MG63 (cell line): ENCODE measurements at regions not wholly inside any gene's neighbourhood (a gene's known extent, or its start where the extent isn't known, plus 50 kb on each side); places are given as distances from the start of the nearest gene placed in this dataset.

Experiments used
- DNase-seq: peaks from one replicate; pipeline ENCODE4 v3.0.0-alpha.2; 2020
- H3K27me3 ChIP-seq: fragments of 250-450 bp; sonication (Bioruptor Pico); 2 replicates; pipeline ENCODE4 v1.5.1; 2020; ENCODE audit warnings: mild to moderate bottlenecking, moderate library complexity
- H3K36me3 ChIP-seq: fragments of 250-450 bp; sonication (Bioruptor Pico); 2 replicates; pipeline ENCODE4 v1.5.1; 2020; ENCODE audit warnings: mild to moderate bottlenecking, moderate library complexity
- H3K4me3 ChIP-seq: fragments of 250-450 bp; sonication (Bioruptor Pico); 2 replicates; pipeline ENCODE4 v1.5.1; 2020; ENCODE audit warnings: mild to moderate bottlenecking, moderate library complexity
- H3K9me3 ChIP-seq: fragments of 250-450 bp; sonication (Bioruptor Pico); 2 replicates; pipeline ENCODE4 v1.5.1; 2020; ENCODE audit warnings: mild to moderate bottlenecking, moderate library complexity

DNA sequence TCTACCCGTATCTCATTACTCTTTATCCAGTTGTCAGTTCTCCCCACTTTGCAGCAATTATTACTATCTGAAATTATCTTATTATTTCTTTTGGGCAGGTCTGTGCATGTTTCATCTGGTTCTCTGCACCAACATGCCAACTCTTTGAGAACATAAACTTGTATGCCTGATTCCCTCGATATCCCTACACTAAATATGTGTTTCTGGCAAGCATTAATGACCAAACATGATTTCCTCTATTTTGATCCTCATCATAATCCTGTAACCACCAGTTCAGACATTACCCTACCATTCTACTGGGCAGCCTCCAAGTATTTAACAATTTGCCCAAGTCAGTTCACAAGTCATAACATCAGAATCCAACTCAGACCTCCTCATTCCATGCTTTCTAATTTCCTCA, 426.1 kb downstream of the FOXO1 start:
- Histone ChIP-seq H3K4me3 (no peak overlapping the region), H3K9me3 (no peaks in the 10 kb centered on the region), H3K27me3 (no peaks in the 10 kb centered on the region), H3K36me3 (no peaks in the 10 kb centered on the region)
- DNase-seq, result no peak

DNA sequence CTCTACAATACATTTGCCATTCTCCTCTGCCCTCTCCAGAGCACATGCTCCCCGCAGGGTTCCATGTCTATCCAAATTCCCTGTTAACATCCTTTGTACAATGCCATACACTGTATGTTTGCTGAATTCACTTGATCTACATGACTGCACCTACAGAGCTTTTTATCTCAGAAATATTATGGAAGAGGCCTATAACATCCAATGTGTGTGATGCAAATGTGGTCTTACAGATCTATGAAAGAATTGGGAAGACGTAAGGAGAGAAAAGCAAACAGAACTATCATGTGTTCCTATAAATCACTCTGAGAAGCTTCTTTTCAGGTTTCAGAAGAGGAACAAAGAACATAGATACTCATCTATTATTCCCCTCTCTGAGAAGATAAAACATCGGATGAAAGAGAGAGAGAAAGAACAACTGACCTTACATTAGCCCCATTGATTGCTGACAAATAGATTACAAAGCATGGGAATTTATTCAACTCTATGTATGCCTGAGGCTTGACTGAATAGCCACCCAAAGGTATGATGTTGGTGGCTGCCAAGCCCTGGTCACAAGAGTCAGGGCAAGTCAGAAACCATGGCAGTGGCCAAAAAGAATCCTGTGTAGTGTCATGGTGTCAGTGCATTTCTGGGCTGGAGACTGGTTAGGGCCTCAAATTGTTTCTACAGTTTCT, 425.2 kb downstream of the FOXO1 start:
- no peaks in the 10 kb centered on the region for H3K36me3 ChIP-seq
- no peaks in the 10 kb centered on the region for H3K9me3 ChIP-seq
- DNase-seq, result no peak
- H3K4me3 ChIP-seq, result no peak overlapping the region
- no peaks in the 10 kb centered on the region for H3K27me3 ChIP-seq

DNA sequence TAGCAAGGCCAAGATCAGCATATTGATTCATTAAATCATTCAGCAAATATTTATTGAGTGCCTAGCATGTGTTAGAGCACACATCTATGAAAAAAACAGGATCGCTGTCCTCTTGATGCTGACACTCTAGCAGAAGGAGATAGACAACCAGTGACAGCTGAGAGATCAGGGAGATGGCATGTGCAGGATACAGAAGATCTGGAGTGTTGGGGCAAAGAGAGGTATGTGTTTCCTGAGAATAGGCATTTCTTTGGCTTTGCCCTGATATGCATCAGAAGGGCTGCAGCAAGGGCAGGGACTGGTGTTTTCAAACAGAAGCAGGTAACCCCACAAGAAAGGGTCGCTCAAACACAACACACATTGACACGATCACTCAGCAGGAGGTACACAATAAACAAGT, 423.4 kb downstream of the FOXO1 start:
- Histone ChIP-seq H3K36me3 (no peaks in the 10 kb centered on the region), H3K27me3 (no peaks in the 10 kb centered on the region), H3K9me3 (no peaks in the 10 kb centered on the region), H3K4me3 (no peak overlapping the region)
- no peak for DNase-seq

DNA sequence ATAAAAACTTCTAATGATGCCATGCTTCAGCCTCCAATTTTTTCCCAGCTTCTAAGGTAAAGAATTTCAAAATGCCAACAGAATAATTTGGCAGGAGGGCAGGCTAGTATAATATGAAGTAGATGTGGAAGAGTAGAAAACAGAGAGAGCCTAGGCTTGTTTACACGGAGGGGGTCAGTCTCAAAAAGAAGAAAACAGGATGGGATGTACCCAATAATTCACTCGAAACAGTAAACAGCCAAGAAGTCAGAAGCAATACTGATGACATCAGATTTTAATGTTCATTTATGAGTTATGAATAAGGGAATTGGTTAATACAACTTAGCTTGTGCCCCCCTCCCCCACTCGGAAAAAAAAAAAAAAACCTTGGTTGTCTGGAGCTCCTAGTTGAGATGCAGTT, 422.5 kb downstream of the FOXO1 start:
- no peaks in the 10 kb centered on the region for H3K27me3 ChIP-seq
- DNase-seq, result no peak
- H3K9me3 ChIP-seq, result no peaks in the 10 kb centered on the region; the same call in 1 of the 2 replicates
- H3K4me3 ChIP-seq, result no peak overlapping the region
- no peaks in the 10 kb centered on the region for H3K36me3 ChIP-seq

DNA sequence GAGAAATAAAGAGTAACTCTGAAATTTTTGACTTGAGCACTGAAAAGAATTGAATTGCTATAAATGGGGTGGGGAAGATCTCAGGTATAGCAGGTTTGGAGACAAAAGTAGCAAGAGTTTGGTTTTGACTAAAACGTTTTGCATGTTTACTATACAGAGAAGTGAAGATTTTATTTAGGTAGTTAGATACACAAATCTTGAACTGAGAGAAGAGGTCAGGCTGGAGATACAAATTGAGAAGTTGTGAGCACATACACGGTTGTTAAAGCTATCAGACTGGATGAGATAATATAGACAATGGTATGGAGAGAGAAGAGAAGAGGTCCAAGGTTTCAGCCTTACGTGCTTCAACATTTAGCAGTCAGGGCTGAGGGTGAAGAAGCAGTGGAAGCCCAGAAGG, 420.9 kb downstream of the FOXO1 start:
- Histone ChIP-seq H3K27me3 (no peaks in the 10 kb centered on the region), H3K9me3 (peaks cover 3% of the 10 kb centered on the region; the same call in 1 of the 2 replicates), H3K4me3 (no peak overlapping the region), H3K36me3 (no peaks in the 10 kb centered on the region)
- DNase-seq, result no peak

DNA sequence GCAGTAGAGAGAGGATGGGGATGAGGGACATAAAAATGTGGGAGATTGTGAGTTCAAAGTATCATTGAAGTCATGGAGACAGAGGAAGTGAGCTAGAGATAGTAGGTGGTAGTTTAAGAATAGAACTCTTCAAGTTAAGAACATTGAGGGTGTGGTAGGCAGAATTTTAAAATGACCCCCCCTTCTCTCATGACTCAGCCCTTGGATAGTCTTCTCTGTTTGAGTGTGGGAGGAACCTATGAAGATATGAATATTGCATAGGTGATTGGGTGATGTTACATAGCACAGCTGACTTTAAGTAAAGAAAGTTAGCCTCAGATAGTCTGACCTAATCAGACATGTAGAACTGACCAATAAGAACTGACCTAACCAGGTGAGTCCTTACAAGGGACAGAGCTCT, 418.6 kb downstream of the FOXO1 start:
- Histone ChIP-seq H3K36me3 (no peaks in the 10 kb centered on the region), H3K9me3 (peaks cover 3% of the 10 kb centered on the region; the same call in 1 of the 2 replicates), H3K4me3 (no peak overlapping the region), H3K27me3 (no peaks in the 10 kb centered on the region)
- DNase-seq, result no peak

DNA sequence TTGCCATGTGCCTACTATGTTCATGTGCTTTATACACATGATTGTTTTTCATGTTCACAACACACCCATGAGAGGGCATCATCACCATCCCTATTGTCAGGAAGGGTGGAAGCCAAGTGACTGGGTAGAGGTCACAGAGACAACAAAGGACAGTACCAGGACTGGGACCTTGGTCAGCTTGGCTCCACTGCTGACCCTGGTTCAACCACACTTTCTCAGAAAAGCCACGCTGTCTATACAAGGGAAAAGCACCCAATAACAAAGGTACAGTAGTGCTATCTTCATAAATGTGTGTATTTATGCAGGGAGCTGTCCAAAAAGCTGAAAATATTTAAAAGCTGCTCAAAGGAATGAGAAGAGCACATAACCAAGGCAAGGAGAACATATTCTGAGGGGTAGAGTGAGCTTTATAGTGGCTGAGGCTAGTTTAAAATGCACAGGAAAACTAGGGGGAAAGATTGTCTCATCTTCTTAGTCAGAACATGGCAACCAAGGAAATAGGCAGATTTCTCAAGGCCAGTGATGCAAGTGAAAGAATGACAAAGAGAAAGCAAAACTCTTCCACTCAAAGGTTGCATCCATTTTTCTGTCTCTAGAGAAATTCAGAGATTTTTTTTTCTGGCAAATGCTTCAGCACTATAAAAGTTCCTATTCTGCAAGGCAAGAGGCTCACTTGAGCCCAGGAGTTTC, 415.0 kb downstream of the FOXO1 start:
- Histone ChIP-seq H3K4me3 (no peak overlapping the region), H3K36me3 (no peaks in the 10 kb centered on the region), H3K9me3 (peaks cover 3% of the 10 kb centered on the region; the same call in 1 of the 2 replicates), H3K27me3 (no peaks in the 10 kb centered on the region)
- no peak for DNase-seq

DNA sequence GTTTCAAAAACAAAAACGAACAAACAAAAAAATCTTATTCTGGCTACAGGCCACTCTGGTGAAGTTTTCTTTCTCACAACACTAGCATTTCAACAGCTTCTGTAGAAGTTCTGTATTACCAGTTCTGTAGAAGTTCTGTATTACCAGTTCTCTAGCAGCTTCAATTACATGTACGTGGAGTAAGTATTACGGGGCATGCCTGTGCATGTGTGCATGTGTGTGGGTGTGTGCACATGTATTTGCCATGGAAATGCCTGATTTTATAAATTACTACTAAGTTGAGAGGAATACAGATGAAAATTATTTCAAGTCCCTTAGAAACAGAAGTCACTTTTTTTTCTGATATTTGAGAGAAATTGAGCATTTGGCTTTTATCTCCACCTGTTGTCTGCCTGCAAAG, 414.2 kb downstream of the FOXO1 start:
- H3K4me3 ChIP-seq, result no peak overlapping the region
- no peaks in the 10 kb centered on the region for H3K27me3 ChIP-seq
- no peak for DNase-seq
- H3K36me3 ChIP-seq, result no peaks in the 10 kb centered on the region
- H3K9me3 ChIP-seq, result peaks cover 3% of the 10 kb centered on the region; the same call in 1 of the 2 replicates

DNA sequence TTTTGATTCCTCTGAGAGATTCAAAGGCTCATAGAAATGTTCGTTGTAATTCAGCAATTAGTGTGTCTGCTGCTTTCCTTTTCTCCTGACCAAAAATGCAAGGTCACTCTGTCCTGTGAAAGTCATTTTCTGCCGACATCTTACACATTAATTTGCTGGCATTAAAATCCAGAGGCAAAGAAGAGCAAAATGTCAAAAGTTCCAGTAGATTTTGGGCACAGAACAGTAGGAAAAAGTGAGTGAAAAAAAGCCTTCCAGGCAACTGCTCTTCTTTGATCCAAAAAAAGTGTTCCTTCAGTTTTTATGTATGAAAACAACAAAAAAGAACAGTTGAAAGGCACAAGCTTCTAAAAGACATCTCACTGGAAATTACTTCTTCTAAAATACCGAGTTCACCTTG, 413.8 kb downstream of the FOXO1 start:
- no peak for DNase-seq
- Histone ChIP-seq H3K27me3 (no peaks in the 10 kb centered on the region), H3K9me3 (peaks cover 3% of the 10 kb centered on the region; the same call in 1 of the 2 replicates), H3K4me3 (no peak overlapping the region), H3K36me3 (no peaks in the 10 kb centered on the region)

DNA sequence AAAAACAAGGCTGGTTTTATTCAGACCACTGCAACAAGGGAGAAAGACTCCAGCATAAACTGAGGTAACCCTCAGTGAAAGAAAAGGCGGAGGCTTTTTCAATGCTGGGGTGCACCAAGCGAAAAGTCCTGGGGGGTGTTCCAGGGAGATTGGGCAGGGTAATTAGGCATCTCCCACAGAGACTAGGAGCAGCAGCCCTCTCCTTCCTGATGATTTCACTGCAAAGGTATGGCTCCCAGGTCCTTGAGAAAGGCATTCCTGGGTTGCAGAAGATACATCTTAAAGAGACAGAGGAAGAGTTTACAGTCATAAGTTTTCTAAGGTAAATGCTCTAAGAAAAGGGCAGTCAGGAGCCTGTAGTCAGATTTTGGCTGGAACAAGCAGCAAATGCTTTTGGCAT, 412.0 kb downstream of the FOXO1 start:
- no peaks in the 10 kb centered on the region for H3K27me3 ChIP-seq
- DNase-seq, result no peak
- no peak overlapping the region for H3K4me3 ChIP-seq
- no peaks in the 10 kb centered on the region for H3K9me3 ChIP-seq
- no peaks in the 10 kb centered on the region for H3K36me3 ChIP-seq

DNA sequence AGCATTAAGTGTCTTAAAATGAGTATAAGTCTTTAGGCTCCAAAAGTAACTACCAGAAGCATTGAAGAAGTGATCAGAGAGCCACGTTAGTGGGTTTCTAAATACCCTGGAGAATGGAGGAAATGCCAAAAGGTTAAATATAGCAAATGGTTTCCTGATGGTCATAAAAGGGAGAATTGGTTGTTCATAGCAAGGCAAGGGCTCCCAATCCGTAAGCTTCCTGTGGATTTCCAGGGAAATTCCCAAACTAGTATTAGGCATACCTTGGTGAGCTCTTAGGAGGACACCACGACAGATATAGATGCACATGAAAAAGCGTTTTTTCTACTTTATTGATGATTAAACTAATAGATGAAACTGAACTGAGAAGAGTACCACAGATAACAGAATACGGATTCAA, 410.9 kb downstream of the FOXO1 start:
- no peaks in the 10 kb centered on the region for H3K9me3 ChIP-seq
- no peaks in the 10 kb centered on the region for H3K36me3 ChIP-seq
- H3K27me3 ChIP-seq, result no peaks in the 10 kb centered on the region
- no peak for DNase-seq
- no peak overlapping the region for H3K4me3 ChIP-seq

DNA sequence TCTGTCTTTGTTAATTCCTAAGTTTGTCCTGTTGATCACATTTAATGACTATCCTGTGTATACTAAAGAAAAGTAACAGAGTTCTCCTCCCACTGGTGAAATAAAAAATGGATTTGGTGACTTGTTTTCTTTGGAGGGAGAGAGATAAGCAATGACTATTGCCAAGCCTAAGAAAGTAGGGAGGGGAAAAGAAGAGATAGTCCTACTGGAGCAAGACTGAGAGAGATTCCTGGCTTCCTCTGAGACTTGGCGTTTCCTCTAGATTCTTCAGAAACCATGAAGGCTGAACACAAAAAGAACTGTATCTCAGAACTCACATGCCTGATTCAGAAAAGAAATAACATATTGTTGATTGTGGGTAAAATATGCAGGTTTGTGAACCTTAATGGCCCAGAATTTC, 406.5 kb downstream of the FOXO1 start:
- Histone ChIP-seq H3K27me3 (no peaks in the 10 kb centered on the region), H3K4me3 (no peak overlapping the region), H3K9me3 (no peaks in the 10 kb centered on the region), H3K36me3 (no peaks in the 10 kb centered on the region)
- peak; percentile 22 for DNase-seq

DNA sequence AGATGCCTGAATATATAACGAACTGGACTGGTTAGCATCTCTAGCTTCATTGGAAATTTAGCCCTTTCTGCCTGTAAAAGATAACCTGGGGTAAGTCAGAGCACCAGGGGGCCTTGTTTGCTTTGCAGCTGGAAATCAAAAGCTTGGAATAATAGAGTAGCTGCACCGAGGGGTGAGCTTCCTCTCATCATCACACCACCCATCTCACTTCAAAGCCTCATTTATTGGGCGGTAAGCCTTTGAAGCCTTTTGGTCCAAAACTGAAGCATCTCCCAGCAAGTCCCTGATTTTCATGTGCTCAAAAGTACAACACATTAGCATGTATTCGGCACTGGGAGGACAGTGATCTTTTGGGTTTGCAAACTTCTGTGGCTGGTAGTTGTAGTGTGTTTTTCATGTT, 405.1 kb downstream of the FOXO1 start:
- DNase-seq, result no peak
- H3K27me3 ChIP-seq, result no peaks in the 10 kb centered on the region
- no peaks in the 10 kb centered on the region for H3K9me3 ChIP-seq
- H3K4me3 ChIP-seq, result no peak overlapping the region
- H3K36me3 ChIP-seq, result no peaks in the 10 kb centered on the region

DNA sequence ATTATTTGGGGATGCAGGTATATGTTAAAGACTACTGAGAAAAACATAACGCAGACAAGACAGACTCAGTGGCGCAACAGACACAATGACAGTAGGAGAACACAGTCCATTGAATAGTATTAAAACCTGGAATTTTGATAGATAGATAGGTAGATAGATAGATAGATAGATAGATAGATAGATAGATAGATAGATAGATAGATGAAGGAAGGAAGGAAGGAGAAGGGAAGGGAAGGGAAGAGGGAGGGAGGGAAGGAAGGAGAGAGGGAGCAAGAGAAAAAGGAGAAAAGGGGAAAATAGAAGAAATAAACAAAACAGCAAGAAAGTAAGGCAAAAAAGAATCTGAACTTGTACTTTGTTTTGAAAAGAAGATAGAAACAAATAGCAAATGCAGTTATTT, 404.5 kb downstream of the FOXO1 start:
- Histone ChIP-seq H3K36me3 (no peaks in the 10 kb centered on the region), H3K4me3 (no peak overlapping the region), H3K9me3 (no peaks in the 10 kb centered on the region), H3K27me3 (no peaks in the 10 kb centered on the region)
- no peak for DNase-seq

DNA sequence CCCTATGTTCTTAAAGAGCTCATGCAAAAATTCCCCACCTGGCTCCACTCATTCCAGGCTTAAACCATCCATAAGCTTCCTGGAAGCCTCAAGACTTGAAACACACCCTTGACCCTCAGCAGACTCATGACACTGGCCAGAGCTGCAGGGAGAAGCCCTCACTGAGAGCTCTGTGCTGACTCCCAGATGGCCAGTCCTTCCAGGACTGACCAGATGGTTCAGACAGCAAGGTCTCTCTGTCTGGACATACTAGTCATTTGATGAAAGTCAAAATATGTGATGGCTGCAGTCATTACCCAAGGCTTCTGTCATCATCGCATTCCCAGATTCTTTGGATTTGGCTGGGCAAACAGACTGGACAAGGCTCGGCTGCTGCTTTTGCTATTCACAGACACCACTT, 397.4 kb downstream of the FOXO1 start:
- DNase-seq, result no peak
- Histone ChIP-seq H3K36me3 (no peaks in the 10 kb centered on the region), H3K9me3 (no peaks in the 10 kb centered on the region), H3K27me3 (no peaks in the 10 kb centered on the region), H3K4me3 (no peak overlapping the region)

DNA sequence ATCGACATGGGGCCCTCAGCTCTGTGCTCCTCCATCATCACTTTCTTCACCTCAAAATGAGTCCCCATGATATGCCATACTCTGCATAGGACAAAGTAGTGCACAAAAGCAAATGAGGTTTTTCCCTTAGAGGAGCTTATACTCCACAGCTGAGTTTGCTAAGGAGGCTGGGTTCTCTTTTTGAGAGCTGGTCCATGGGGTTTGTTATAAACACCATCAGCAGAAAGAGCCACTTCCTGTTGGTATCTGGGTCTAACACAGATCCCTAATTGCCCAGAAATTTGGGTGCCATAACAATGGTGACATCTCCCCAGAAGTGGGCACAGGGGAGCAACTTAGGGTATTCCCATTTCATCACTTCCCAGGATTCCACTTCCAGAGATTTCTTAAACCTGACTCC, 395.7 kb downstream of the FOXO1 start:
- H3K36me3 ChIP-seq, result no peaks in the 10 kb centered on the region
- H3K4me3 ChIP-seq, result no peak overlapping the region
- H3K9me3 ChIP-seq, result no peaks in the 10 kb centered on the region
- DNase-seq, result no peak
- no peaks in the 10 kb centered on the region for H3K27me3 ChIP-seq

DNA sequence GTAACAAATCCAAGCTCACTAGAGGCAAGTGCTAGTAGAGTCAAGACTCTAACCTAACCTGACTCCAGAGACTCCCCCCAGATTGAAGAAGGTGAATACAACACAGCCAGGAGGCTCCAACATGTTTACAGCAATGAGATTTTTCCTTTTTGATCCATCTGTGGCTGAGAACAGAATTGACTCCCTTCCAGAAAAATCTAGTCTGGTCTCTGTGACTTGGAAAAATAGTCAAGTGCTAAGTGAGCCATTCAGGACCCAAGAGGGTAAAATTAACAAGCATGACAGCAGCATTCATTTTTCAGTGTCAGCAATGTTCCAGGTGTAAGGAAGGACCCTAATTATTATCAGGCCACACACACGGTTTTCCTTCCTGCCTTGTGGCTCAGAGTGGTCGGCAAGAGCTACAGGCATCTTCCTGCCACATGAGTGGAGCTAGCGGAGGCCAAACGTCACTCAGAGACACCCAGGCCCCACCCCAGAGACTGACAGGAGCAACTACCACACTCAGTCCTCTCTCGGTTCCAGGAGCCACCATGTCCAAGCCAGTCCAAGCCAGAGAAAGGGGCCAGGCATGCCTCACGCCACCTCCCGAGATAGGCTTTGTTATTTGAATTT, 395.1 kb downstream of the FOXO1 start:
- Histone ChIP-seq H3K36me3 (no peaks in the 10 kb centered on the region), H3K27me3 (no peaks in the 10 kb centered on the region), H3K4me3 (no peak overlapping the region), H3K9me3 (no peaks in the 10 kb centered on the region)
- peak; percentile 16 for DNase-seq
